SH-SY5Y (cell line): ENCODE measurements at regions not wholly inside any gene's neighbourhood (a gene's known extent, or its start where the extent isn't known, plus 50 kb on each side); places are given as distances from the start of the nearest gene placed in this dataset.

Experiments
- GATA2 ChIP-seq: IDR thresholded peaks from 2 replicates; pipeline ENCODE4 v1.6.1; 2011; ENCODE audit warnings: mild to moderate bottlenecking, low read depth, low read length
- GATA3 ChIP-seq: IDR thresholded peaks from 2 replicates; pipeline ENCODE4 v1.6.1; 2011; ENCODE audit warnings: low read depth, mild to moderate bottlenecking, low read length, moderate library complexity

- TF ChIP-seq GATA2 (no peak), GATA3 (no peak)
Measured at GRCh38 chr2:46836295-46837111, 79.1 kb downstream of the MCFD2 start.

- TF ChIP-seq GATA3, result no peak
Measured at GRCh38 chr2:46835520-46835919, 80.1 kb downstream of the MCFD2 start.

- no peak for TF ChIP-seq GATA2
- no peak for TF ChIP-seq GATA3
Measured at GRCh38 chr2:46832543-46832942, 83.1 kb downstream of the MCFD2 start.

- TF ChIP-seq GATA3, result no peak
Measured at GRCh38 chr2:46831869-46832265, 83.7 kb downstream of the MCFD2 start.

DNA sequence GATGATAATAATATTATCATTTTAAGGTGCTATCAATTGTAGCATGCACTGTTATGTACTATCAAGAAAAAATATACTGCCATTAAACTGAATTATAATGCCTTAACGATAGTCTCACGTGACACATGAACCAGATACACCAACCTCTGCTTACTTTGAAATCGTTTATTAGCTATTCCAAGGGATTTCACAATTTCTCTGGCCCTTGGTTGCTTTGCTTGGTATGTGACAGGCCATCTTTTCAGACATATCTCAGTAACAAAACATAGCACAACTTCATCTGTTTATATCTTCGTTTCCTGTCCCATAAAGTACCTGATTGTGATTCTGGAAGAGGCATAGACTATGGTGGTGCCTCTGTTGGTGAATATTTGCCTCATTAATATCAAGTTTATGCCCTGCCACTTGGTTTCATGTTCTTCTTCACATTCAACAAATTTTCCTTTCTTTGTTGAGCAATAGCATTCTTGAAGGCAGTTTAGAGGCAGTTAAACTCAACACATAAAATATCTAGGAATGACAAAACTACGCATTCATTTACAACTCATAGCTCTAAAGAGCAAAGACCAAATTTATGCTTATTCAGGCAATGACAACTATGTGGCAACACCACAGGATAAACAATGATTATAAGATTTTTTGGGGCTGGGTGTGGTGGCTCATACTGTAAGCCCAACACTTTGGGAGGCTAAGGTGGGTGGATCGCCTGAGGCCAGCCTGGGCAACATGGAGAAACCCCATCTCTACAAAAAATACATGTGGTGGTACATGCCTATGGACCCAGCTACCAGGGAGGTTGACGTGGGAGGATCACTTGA, 84.3 kb downstream of the MCFD2 start:
- TF ChIP-seq GATA2 (no peak), GATA3 (no peak)

DNA sequence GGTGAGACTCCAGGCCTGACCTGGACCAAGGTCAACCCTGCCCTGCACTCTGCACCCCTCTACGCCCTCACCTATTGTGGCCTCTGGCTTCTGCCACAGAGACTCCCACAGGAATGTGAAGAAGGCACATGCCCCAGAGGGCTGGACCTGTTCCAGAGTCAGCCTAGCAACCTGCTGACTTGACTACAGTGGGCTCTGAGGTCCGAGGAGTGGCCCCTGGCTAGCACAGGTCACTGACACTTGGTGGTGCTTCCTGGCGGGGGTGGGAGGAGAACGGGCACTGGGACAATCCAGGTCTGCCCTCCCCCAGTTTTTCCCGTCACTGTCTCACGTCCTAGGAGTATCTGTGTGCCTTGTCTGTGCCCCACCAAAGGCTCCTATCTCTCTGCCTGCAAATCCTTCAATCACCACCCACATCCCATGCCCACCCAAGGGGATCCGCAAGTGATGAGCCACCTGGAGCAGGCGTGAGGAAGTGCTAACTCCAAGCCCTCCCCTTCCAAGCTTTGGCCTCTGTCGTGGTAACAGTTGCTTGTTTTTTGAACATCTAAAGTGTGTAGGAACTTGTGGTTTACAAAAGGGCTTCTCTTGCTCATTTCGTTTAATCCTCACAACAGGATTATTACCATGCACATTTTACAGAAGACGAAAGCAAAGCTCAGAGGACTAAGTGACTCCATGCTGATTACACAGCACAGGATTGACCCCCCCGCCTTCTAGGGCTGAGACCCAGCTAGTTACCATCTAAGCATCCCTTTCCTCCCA, 86.2 kb downstream of the MCFD2 start:
- TF ChIP-seq GATA2 (no peak), GATA3 (no peak)

DNA sequence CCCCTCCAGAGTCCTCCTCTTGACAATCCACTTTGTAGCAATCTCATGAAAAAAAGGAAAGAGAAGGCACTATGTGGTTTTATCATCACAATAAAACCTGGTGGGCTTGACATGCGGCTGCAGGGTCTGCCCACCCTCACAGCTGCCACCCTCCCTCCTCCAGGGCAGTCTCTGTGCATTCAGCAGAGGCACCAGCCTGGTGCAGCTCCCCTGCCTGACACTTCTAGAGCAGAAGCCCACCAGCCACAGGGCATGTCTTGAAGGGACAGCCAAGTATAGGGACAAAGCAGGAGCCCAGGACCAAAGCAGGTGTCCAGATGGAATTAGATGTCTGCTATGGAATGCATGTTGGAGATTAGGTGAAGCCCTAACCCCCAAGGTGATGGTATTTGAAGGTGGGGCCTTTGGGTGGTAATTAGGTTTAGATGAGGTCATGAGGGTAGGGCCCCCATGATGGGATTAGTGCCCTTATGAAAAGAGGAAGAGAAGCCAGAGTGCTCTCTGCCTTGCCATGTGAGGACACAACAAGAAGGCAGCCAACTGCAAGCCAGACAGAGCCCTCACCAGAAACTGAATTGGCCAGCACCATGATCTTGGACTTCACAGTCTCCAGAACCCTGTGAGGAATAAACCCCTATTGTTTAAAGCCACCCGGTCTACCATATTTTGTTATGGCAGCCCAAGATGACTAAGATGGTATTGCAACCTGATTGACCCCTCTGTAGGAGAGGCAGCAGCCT, 86.9 kb downstream of the MCFD2 start:
- no peak for TF ChIP-seq GATA3
- no peak for TF ChIP-seq GATA2

- TF ChIP-seq GATA3 (no peak), GATA2 (no peak)
Measured at GRCh38 chr2:46828135-46828438, 87.5 kb downstream of the MCFD2 start.

DNA sequence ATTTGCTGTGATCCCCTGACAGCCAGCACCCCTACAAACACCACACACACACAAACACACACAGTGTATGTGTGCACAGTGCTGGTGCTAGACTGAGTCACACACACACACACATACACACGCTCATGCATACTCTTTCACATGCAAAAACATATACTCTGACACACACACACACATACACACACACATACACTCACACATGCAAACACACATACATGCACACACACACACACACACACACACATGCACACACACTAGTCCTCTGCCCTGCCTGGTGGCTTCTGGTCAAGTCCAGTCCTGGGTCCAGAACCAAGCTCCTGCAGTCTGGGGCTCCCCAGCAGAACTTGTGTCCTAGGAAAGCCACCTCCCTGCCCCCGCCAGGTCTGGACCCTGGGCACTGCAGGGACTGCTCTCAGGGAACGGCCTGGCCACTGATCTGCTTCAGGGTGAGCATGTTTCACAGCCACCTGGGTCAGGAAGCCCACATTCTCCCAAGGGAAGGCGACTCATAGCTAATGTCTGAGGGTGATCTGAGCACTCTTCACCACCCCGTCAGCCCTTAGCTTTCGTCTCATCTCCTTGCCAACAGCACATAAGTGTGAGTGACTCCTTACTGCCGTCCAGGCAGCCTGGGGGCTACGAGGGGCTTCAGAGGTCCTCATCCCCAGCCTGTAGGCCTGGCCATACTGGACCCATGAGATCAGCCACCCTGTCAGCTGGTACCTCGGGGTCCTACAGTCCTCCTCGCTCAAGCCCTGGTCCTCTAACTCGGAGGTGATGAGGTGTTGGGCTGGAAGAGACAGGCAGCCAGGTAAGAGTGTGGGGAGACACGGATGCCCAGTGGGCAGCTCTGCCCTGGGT, 88.1 kb downstream of the MCFD2 start:
- TF ChIP-seq GATA2 (no peak), GATA3 (no peak)

DNA sequence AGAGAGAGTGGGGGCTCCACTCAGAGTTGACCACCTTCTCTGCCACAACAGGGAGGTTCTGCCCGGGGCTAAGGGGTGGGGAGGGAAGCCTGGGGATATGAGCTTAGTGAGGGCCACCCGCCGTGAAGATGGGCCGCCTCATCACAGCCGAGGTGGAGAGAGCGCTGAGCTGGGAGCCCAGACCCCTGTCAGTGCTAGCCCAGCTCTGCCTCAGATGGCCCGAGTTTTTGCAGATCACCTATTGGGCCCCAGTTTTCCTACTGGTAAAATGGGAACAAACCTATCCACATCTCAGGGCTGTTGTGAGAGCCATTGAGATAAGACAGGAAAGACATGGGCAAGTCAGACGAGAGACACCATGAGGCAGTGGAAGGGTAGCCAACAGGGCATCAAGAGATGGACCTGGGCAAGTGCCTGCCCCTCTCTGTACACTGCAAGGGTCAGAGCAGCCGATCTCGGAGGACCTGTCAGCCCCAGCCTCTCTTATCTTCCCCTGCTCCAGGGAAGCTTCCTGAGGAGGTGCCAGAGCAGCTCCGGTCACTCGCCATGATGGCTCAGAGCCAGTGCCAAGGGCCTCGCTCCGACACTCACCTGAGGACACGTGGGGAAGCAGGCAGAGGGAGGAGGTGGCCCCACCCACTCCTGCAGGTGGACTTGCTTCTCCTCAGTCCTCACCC, 88.9 kb downstream of the MCFD2 start:
- TF ChIP-seq GATA2 (no peak), GATA3 (no peak)

DNA sequence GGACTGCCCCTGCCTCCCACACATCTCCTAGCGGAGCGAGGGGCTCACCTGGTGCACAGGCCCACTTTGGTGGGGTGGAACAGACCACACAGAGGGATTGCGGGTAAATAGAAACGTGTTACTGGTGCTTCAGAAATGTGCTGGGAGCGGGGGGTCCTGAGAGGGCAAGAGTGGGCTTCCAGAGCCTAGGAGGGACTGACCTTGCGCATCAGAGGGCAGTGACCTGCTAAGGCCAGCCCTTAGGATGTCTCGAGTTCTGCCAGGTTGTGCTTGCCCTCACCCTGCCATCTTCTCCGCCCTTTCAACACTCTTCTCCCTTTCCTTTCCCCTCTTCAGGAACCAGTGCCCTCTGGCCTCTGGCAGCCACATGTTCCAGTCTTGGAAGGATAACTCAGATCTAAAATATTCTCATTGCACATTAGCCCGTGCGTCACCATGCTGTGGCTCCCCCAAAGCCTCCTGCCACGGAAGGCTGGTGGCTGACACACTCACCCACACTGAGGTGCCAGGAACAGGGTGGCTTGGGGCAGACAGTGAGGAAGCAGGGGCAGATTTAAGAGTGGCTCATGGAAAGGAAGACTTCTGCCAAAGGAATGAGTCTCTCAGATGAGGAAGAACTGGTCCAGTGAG, 89.6 kb downstream of the MCFD2 start:
- TF ChIP-seq GATA3, result no peak
- no peak for TF ChIP-seq GATA2

GRCh38 chr2:46825231-46825938, 90.2 kb downstream of the MCFD2 start:
- TF ChIP-seq GATA3, result no peak
- TF ChIP-seq GATA2, result no peak
